ENCODE measurements at regions not wholly inside any gene's neighbourhood (a gene's known extent, or its start where the extent isn't known, plus 50 kb on each side); places are given as distances from the start of the nearest gene placed in this dataset.

GRCh38 chr12:114894076-114894475, 210.1 kb upstream of the TBX3 start:
- Histone ChIP-seq H2BK15ac (ENCODE audit: low read length) (no peak overlapping the region), H3K79me2 (ENCODE audit: control insufficient read depth in 1 of 2, insufficient read depth in 2 of 2, low read length in 2 of 2) (no peaks in the 10 kb centered on the region), H4K8ac (ENCODE audit: extremely low read depth, insufficient read depth, low read length) (no peak overlapping the region), H3K4me3 (ENCODE audit: extremely low read depth in 1 of 4, insufficient read depth in 2 of 4, low read depth in 3 of 4, low read length in 4 of 4) (no peak overlapping the region), H3K23ac (ENCODE audit: insufficient read length) (no peak overlapping the region), H3K4me2 (ENCODE audit: insufficient read depth in 1 of 2, low read depth in 2 of 2, low read length in 2 of 2) (no peak overlapping the region), H3K14ac (ENCODE audit: insufficient read length) (no peak overlapping the region), H3K4me1 (replicated peaks in 1 of 4; ENCODE audit: control insufficient read depth in 3 of 4, insufficient read depth in 4 of 4, low read length in 3 of 4) (peaks cover 0 to 3% (median 1%) of the 10 kb centered on the region in 4 experiments; a peak in 2 of 7 replicates), H3K27me3 (replicated peaks in 1 of 4; ENCODE audit: control insufficient read depth in 3 of 4, extremely low read depth in 1 of 4, insufficient read depth in 3 of 4, low read length in 3 of 4) (peaks cover 0 to 1% (median 0%) of the 10 kb centered on the region in 4 experiments; a peak in 1 of 7 replicates), H2BK120ac (replicated peaks; ENCODE audit: low read depth, low read length) (no peak overlapping the region), H3K18ac (ENCODE audit: extremely low read depth, low read length) (no peak overlapping the region), H4K20me1 (replicated peaks in 1 of 2; ENCODE audit: control insufficient read depth in 1 of 2, insufficient read depth in 2 of 2, low read length in 2 of 2) (no peaks in the 10 kb centered on the region), H3K9me3 (ENCODE audit: insufficient read depth in 2 of 2, low read depth in 1 of 2, low read length in 1 of 2) (no peaks in the 10 kb centered on the region), H3K27ac (ENCODE audit: low read depth, low read length) (no peak overlapping the region), H2AK5ac (ENCODE audit: low read depth, low read length) (no peak overlapping the region), H2BK20ac (ENCODE audit: low read length) (no peak overlapping the region), H3K36me3 (ENCODE audit: control insufficient read depth in 2 of 4, insufficient read depth in 4 of 4, low read length in 3 of 4) (no peaks in the 10 kb centered on the region), H4K91ac (replicated peaks; ENCODE audit: insufficient read length, low read length) (no peak overlapping the region), H3K56ac (replicated peaks; ENCODE audit: insufficient read length, low read depth, low read length) (no peak overlapping the region), H2BK12ac (ENCODE audit: low read depth, low read length) (no peak overlapping the region), H3K23me2 (ENCODE audit: low read depth, low read length) (peaks cover 1% of the 10 kb centered on the region; the same call in 1 of the 2 replicates), H4K5ac (ENCODE audit: insufficient read length, low read depth, low read length) (no peak overlapping the region), H3K9ac (replicated peaks in 1 of 4; ENCODE audit: extremely low read depth in 1 of 4, low read depth in 3 of 4, low read length in 3 of 4) (no peak overlapping the region), H3K4ac (replicated peaks; ENCODE audit: insufficient read length, low read depth, low read length) (no peak overlapping the region), H3K79me1 (ENCODE audit: low read depth, low read length) (no peaks in the 10 kb centered on the region), H2AFZ (ENCODE audit: low read length) (no peak overlapping the region), H2BK5ac (ENCODE audit: low read depth, low read length) (no peak overlapping the region)
- no peak for DNase-seq (ENCODE audit: low read depth in 1 of 2, low spot score in 2 of 2)
- ChIA-PET CTCF (ENCODE audit: partially characterized antibody) (interaction anchor here (1.0 kb wide), 1 partner anchor 8 kb away, joined by 3 read pairs; no protein-coding TSS in a partner anchor), POLR2A (ENCODE audit: partially characterized antibody) (no interaction called here)
- 100% methylated on average over 3 of the region's 3 CpGs; no CpG with 5 or more reads in 1 of the 2 experiments for whole genome bisulfite sequencing, 2 experiments (ENCODE audit: extremely low coverage in 1 of 2, insufficient coverage in 1 of 2, insufficient read length in 1 of 2, insufficient replicate concordance in 2 of 2, low coverage in 1 of 2, low lambda C conversion rate in 2 of 2, missing lambda C conversion rate in 1 of 2)
- TF ChIP-seq SAP30 (IDR thresholded peaks at IDR 0.05; ENCODE audit: insufficient read depth, insufficient replicate concordance, low read length) (no peak), POLR2AphosphoS5 (IDR thresholded peaks at IDR 0.05; ENCODE audit: low read depth, low read length) (no peak), TEAD4 (IDR thresholded peaks at IDR 0.05; ENCODE audit: low read depth, low read length) (no peak), GTF2F1 (IDR thresholded peaks at IDR 0.05; ENCODE audit: borderline replicate concordance, low read depth, low read length) (no peak), RBBP5 (IDR thresholded peaks at IDR 0.05; ENCODE audit: borderline replicate concordance, low read depth, low read length) (no peak), POU5F1 (IDR thresholded peaks at IDR 0.05; ENCODE audit: low read depth, low read length) (no peak), EGR1 (IDR thresholded peaks at IDR 0.05; ENCODE audit: borderline replicate concordance, low read depth, low read length) (no peak), NANOG (IDR thresholded peaks at IDR 0.05; ENCODE audit: insufficient read depth, low read depth, low read length, poor library complexity, severe bottlenecking) (no peak), CBX5 (IDR thresholded peaks at IDR 0.05; ENCODE audit: low read depth, low read length) (no peak), CREB1 (IDR thresholded peaks at IDR 0.05) (no peak)
- TF ChIP-seq, protein P1, sequence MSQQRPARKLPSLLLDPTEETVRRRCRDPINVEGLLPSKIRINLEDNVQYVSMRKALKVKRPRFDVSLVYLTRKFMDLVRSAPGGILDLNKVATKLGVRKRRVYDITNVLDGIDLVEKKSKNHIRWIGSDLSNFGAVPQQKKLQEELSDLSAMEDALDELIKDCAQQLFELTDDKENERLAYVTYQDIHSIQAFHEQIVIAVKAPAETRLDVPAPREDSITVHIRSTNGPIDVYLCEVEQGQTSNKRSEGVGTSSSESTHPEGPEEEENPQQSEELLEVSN (IDR thresholded peaks at IDR 0.05) = no peak
- FAIRE-seq = no peak

Measured in H1 (cell line).